WTC11 (cell line): ENCODE measurements at regions not wholly inside any gene's neighbourhood (a gene's known extent, or its start where the extent isn't known, plus 50 kb on each side); places are given as distances from the start of the nearest gene placed in this dataset.

Experiments used
- ATAC-seq: fragments of 200-7000 bp; cut with Tn5 transposase; 2 replicates; pipeline ENCODE4 v1.10.0; 2021; ENCODE audit warnings: mild to moderate bottlenecking, moderate library complexity
- CTCF ChIA-PET: fragments of 300-600 bp; sonication (Branson Sonifier 250); formaldehyde crosslinking; loops from one replicate; lab custom pipeline; 2021; ENCODE audit warnings: antibody characterized with exemption; lab: Charles Lee
- POLR2A ChIA-PET: fragments of 350-600 bp; sonication (Branson Sonifier 250); formaldehyde crosslinking; loops from one replicate; lab custom pipeline; 2021; ENCODE audit warnings: antibody characterized with exemption; lab: Charles Lee
- DNase-seq: peaks from one replicate; pipeline ENCODE4 v3.0.0; 2021; ENCODE audit warnings: low spot score
- H3K27ac Mint-ChIP-seq: 2 replicates; pipeline ENCODE4 v1.8.0; 2021; ENCODE audit warnings: mixed read lengths
- H3K27me3 Mint-ChIP-seq: 2 replicates; pipeline ENCODE4 v1.8.0; 2021; ENCODE audit warnings: low read depth, mild to moderate bottlenecking, moderate library complexity, mixed read lengths
- H3K36me3 Mint-ChIP-seq: 2 replicates; pipeline ENCODE4 v1.8.0; 2021; ENCODE audit warnings: mixed read lengths
- H3K4me1 Mint-ChIP-seq: 2 replicates; pipeline ENCODE4 v1.8.0; 2022; ENCODE audit warnings: mixed read lengths
- H3K4me3 Mint-ChIP-seq: 2 replicates; pipeline ENCODE4 v1.8.0; 2021; ENCODE audit warnings: mild to moderate bottlenecking, moderate library complexity, mixed read lengths
- H3K9me3 Mint-ChIP-seq: 2 replicates; pipeline ENCODE4 v1.8.0; 2021; ENCODE audit warnings: mixed read lengths
- ATF6 ChIP-seq: sonication (generic); formaldehyde crosslinking; IDR thresholded peaks from 2 replicates; pipeline ENCODE4 v1.8.1; 2023; ENCODE audit warnings: mild to moderate bottlenecking, missing genetic modification reagents
- CBFB ChIP-seq: sonication (generic); formaldehyde crosslinking; IDR thresholded peaks from 2 replicates; pipeline ENCODE4 v1.8.1; 2022; ENCODE audit warnings: mild to moderate bottlenecking, low read depth, missing genetic modification reagents
- CTCF ChIP-seq: fragments of 200-600 bp; IDR thresholded peaks from 2 replicates; pipeline ENCODE4 v1.8.0; 2022; ENCODE audit warnings: antibody characterized with exemption
- E2F4 ChIP-seq: sonication (generic); formaldehyde crosslinking; IDR thresholded peaks from 2 replicates; pipeline ENCODE4 v1.8.1; 2022; ENCODE audit warnings: low read depth, mild to moderate bottlenecking, moderate library complexity, missing genetic modification reagents, borderline replicate concordance
- ETV6 ChIP-seq: sonication (generic); formaldehyde crosslinking; IDR thresholded peaks from 2 replicates; pipeline ENCODE4 v1.8.1; 2022; ENCODE audit warnings: mild to moderate bottlenecking, missing genetic modification reagents
- FOXP1 ChIP-seq: sonication (generic); formaldehyde crosslinking; IDR thresholded peaks from 2 replicates; pipeline ENCODE4 v1.8.0; 2022; ENCODE audit warnings: missing genetic modification reagents, mild to moderate bottlenecking, moderate library complexity, borderline replicate concordance
- GABPB1 ChIP-seq: sonication (generic); formaldehyde crosslinking; IDR thresholded peaks from 2 replicates; pipeline ENCODE4 v1.8.1; 2023; ENCODE audit warnings: mild to moderate bottlenecking, missing genetic modification reagents
- JAZF1 ChIP-seq: fragments of 250-450 bp; sonication (Bioruptor Pico); IDR thresholded peaks from 2 replicates; pipeline ENCODE4 v1.9.0; 2021; ENCODE audit warnings: moderate library complexity, mild to moderate bottlenecking, inconsistent platforms
- KAT7 ChIP-seq: sonication (generic); formaldehyde crosslinking; IDR thresholded peaks from 2 replicates; pipeline ENCODE4 v1.8.1; 2023; ENCODE audit warnings: missing genetic modification reagents, mild to moderate bottlenecking, borderline replicate concordance
- MAX ChIP-seq: sonication (generic); formaldehyde crosslinking; IDR thresholded peaks from 2 replicates; pipeline ENCODE4 v1.8.0; 2022; ENCODE audit warnings: mild to moderate bottlenecking, missing genetic modification reagents
- MYBL2 ChIP-seq: sonication (generic); formaldehyde crosslinking; IDR thresholded peaks from 2 replicates; pipeline ENCODE4 v1.8.1; 2023; ENCODE audit warnings: mild to moderate bottlenecking, moderate library complexity, missing genetic modification reagents
- SMAD4 ChIP-seq: sonication (generic); formaldehyde crosslinking; IDR thresholded peaks from 2 replicates; pipeline ENCODE4 v1.8.0; 2022; ENCODE audit warnings: mild to moderate bottlenecking, missing genetic modification reagents
- TEAD4 ChIP-seq: sonication (generic); formaldehyde crosslinking; IDR thresholded peaks from 2 replicates; pipeline ENCODE4 v1.8.0; 2022; ENCODE audit warnings: mild to moderate bottlenecking, missing genetic modification reagents
- ZNF317 ChIP-seq: sonication (generic); formaldehyde crosslinking; IDR thresholded peaks from 2 replicates; pipeline ENCODE4 v1.8.1; 2023; ENCODE audit warnings: low read depth, mild to moderate bottlenecking, moderate library complexity, missing genetic modification reagents, borderline replicate concordance
- ZNF396 ChIP-seq: fragments of 250-450 bp; sonication (Bioruptor Pico); IDR thresholded peaks from 2 replicates; pipeline ENCODE4 v1.8.0; 2021; ENCODE audit warnings: mild to moderate bottlenecking, moderate library complexity, borderline replicate concordance
- ZNF423 ChIP-seq: fragments of 250-450 bp; sonication (Bioruptor Pico); IDR thresholded peaks from 2 replicates; pipeline ENCODE4 v2.1.2; 2022; ENCODE audit warnings: mild to moderate bottlenecking, moderate library complexity
- ZNF512 ChIP-seq: sonication (generic); formaldehyde crosslinking; IDR thresholded peaks from 2 replicates; pipeline ENCODE4 v1.8.1; 2022; ENCODE audit warnings: missing genetic modification reagents, borderline replicate concordance
- ZNF532 ChIP-seq: fragments of 250-450 bp; sonication (Bioruptor Pico); IDR thresholded peaks from 2 replicates; pipeline ENCODE4 v1.9.0; 2021; ENCODE audit warnings: mild to moderate bottlenecking, borderline replicate concordance
- ZNF671 ChIP-seq: fragments of 250-450 bp; sonication (Bioruptor Pico); IDR thresholded peaks from 2 replicates; pipeline ENCODE4 v1.8.0; 2021; ENCODE audit warnings: mild to moderate bottlenecking
- TF ChIP-seq, protein P1 (sequence below): sonication (generic); formaldehyde crosslinking; IDR thresholded peaks from 2 replicates; pipeline ENCODE4 v1.8.1; 2023; ENCODE audit warnings: mild to moderate bottlenecking, missing genetic modification reagents, moderate library complexity

DNA sequence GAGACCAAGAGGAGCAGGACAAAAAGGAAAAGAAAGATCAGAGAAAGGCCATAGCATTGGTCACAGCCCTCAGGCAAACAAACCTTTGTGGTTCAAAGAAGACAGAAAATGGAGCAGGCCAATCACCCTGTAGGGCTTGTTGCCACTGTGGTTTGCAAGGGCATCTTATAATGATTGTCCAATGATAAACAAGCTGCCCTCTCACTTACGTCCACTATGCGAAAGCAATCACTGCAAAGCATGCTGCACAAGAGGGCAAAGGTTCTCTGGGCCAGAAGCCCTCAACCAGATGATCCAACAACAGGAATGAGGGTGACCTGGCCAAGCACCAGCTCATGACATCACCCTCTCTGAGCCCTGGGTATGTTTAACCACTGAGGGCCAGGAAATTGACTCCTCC lies 360.9 kb upstream of the HSFY2 start:
- ChIA-PET CTCF (no interaction called here), POLR2A (no interaction called here)
- Mint-ChIP-seq H3K36me3 (peaks cover 4% of the 10 kb centered on the region), H3K9me3 (peaks cover 13% of the 10 kb centered on the region), H3K27me3 (peaks cover 46% of the 10 kb centered on the region), H3K4me1 (peaks cover 32% of the 10 kb centered on the region), H3K27ac (no peak overlapping the region), H3K4me3 (no peak overlapping the region)
- DNase-seq (no peak), ATAC-seq (no peak)
- TF ChIP-seq SMAD4 (CRISPR knock-in tag) (no peak), CBFB (CRISPR knock-in tag) (no peak), GABPB1 (no peak)

DNA sequence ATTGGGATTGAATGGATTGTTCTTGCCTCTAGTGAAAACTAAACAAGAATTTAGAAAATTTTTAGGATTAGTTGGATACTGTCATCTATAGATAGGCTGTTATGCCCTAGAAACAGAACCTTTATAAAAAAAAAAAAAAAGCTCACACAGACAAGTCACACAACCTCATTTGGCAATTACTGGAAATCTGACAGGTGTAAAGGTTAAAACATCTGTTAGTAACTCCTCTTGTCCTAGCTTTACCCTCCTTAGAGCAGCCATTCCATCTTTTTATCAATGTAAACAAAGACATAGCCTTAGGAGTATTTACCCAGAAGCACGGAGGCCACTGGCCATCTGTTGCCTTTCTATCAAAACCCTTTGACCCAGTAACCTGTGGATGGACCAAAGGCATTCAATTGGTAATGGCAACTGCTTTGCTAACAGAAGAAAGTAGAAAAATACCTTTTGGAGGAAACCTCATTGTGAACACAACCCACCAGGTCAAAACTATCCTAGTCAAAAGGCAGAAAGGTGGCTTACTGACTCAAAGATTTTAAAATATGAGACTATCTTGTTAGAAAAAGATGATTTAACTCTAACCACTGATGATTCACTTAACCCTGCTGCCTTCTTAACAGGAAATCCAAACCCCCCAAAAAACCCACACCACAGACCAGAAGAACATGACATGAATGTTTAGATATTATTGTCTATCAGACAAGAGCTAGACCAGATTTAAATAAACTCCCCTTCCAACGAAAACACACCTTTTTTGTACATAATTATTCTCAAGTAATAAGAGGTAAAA lies 357.2 kb upstream of the HSFY2 start:
- no peak for TF ChIP-seq ZNF671 (CRISPR knock-in tag)
- TF ChIP-seq, protein P1, sequence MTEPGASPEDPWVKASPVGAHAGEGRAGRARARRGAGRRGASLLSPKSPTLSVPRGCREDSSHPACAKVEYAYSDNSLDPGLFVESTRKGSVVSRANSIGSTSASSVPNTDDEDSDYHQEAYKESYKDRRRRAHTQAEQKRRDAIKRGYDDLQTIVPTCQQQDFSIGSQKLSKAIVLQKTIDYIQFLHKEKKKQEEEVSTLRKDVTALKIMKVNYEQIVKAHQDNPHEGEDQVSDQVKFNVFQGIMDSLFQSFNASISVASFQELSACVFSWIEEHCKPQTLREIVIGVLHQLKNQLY (CRISPR knock-in tag), result no peak
- TF ChIP-seq TEAD4 (CRISPR knock-in tag), result no peak
- TF ChIP-seq ATF6, result no peak
- TF ChIP-seq JAZF1 (CRISPR knock-in tag), result no peak
- TF ChIP-seq CTCF, result no peak
- TF ChIP-seq ZNF317 (CRISPR knock-in tag), result no peak
- TF ChIP-seq MYBL2, result no peak
- TF ChIP-seq ZNF512, result no peak
- no peak for TF ChIP-seq MAX (CRISPR knock-in tag)
- H3K4me3 Mint-ChIP-seq, result no peak overlapping the region
- H3K27me3 Mint-ChIP-seq, result peaks cover 18% of the 10 kb centered on the region

DNA sequence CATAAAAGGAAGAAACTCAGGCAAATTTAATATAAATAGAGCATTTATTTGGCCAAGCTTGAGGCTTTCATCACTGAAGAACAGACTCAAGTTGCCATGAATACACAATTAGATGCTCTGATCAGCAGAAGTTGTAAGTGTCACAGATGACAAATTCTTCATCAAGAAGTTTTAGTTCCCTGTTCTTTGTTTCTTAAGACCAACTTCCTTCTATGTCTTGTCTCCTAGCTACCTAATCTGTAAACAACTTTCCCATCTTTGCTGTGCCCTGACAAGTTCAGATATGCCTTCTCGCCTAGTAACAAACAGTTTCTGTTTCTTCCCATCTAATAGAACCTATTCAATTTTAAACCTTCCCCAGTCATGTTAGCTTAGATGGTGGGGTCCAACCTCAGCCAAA lies 353.4 kb upstream of the HSFY2 start:
- H3K9me3 Mint-ChIP-seq, result peaks cover 10% of the 10 kb centered on the region; the same call in 1 of the 2 replicates
- DNase-seq, result no peak
- no peaks in the 10 kb centered on the region for H3K36me3 Mint-ChIP-seq
- TF ChIP-seq ZNF532 (CRISPR knock-in tag) (no peak), ZNF423 (no peak), E2F4 (CRISPR knock-in tag) (no peak), ETV6 (CRISPR knock-in tag) (no peak), TEAD4 (CRISPR knock-in tag) (no peak), ZNF396 (CRISPR knock-in tag) (no peak), KAT7 (no peak), FOXP1 (CRISPR knock-in tag) (no peak)
- CTCF ChIA-PET, result no interaction called here
- peaks cover 15% of the 10 kb centered on the region for H3K27me3 Mint-ChIP-seq
- H3K4me1 Mint-ChIP-seq, result peaks cover 18% of the 10 kb centered on the region
- POLR2A ChIA-PET, result no interaction called here
- H3K27ac Mint-ChIP-seq, result no peak overlapping the region
- no peak overlapping the region for H3K4me3 Mint-ChIP-seq
- ATAC-seq, result no peak

More for the DNA sequence above, 357.2 kb upstream of the HSFY2 start:
- ChIA-PET POLR2A (no interaction called here), CTCF (no interaction called here)
- ATAC-seq, result no peak
- H3K27ac Mint-ChIP-seq, result no peak overlapping the region
- no peak for DNase-seq
- H3K36me3 Mint-ChIP-seq, result no peaks in the 10 kb centered on the region
- peaks cover 30% of the 10 kb centered on the region for H3K4me1 Mint-ChIP-seq
- H3K9me3 Mint-ChIP-seq, result peaks cover 10% of the 10 kb centered on the region; the same call in 1 of the 2 replicates
